SK-N-SH (cell line): ENCODE measurements at regions not wholly inside any gene's neighbourhood (a gene's known extent, or its start where the extent isn't known, plus 50 kb on each side); places are given as distances from the start of the nearest gene placed in this dataset.

Source experiments
- CTCF ChIA-PET: fragments of 300-600, 350-600 bp; formaldehyde crosslinking; extraction: SDS; loops from one replicate; lab custom pipeline; 2021; lab: Yijun Ruan, JAX
- POLR2A ChIA-PET: fragments of 350-600 bp; sonication (Branson Sonifier 250); formaldehyde crosslinking; extraction: SDS; loops from one replicate; lab custom pipeline; 2020; ENCODE audit warnings: antibody characterized with exemption, inconsistent platforms; lab: Yijun Ruan, JAX
- DNase-seq: peaks from one replicate; pipeline ENCODE4 v3.0.0; 2012
- H2AFZ ChIP-seq: fragments of 200-600 bp; sonication (generic); 2 replicates; pipeline ENCODE4 v1.8.1; 2016; ENCODE audit warnings: antibody characterized with exemption, mild to moderate bottlenecking, low read depth
- H3F3A ChIP-seq: fragments of 200-600 bp; sonication (generic); replicated peaks from 2 replicates; pipeline ENCODE3; 2016; ENCODE audit warnings: antibody characterized with exemption, mild to moderate bottlenecking; ENCODE audit not compliant: insufficient read depth
- H3K27ac ChIP-seq, 2 experiments: fragments of 200-500 bp in 1 of 2; fragments of 200-600 bp in 1 of 2; sonication (Bioruptor generic) in 1 of 2; sonication (generic), shearing (Covaris generic) in 1 of 2; 2 replicates each; pipeline versions ENCODE4 v1.5.1 to v1.6.1; 2014 to 2016; ENCODE audit warnings: low read depth in 2 of 2, inconsistent platforms in 1 of 2, low read length in 1 of 2, mild to moderate bottlenecking in 1 of 2, mixed read lengths in 1 of 2
- H3K27me3 ChIP-seq: fragments of 200-600 bp; sonication (generic), shearing (Covaris generic); 2 replicates; pipeline ENCODE4 v1.6.1; 2016; ENCODE audit warnings: mixed run types; ENCODE audit not compliant: insufficient read depth
- H3K36me3 ChIP-seq, 2 experiments: fragments of 200-500 bp in 1 of 2; fragments of 200-600 bp in 1 of 2; sonication (Bioruptor generic) in 1 of 2; sonication (generic) in 1 of 2; replicated peaks in 1 of 2; 2 replicates each; pipeline versions ENCODE3 to v1.5.1; 2014 to 2016; ENCODE audit warnings: low read length in 1 of 2, mild to moderate bottlenecking in 1 of 2; ENCODE audit not compliant: insufficient read depth in 2 of 2, control insufficient read depth in 1 of 2
- H3K4me1 ChIP-seq, 2 experiments: fragments of 200-500 bp in 1 of 2; fragments of 200-600 bp in 1 of 2; sonication (Bioruptor generic) in 1 of 2; sonication (generic), shearing (Covaris generic) in 1 of 2; 2 replicates each; pipeline versions ENCODE4 v1.5.1 to v1.6.1; 2014 to 2016; ENCODE audit warnings: low read depth in 1 of 2, low read length in 1 of 2, mixed run types in 1 of 2; ENCODE audit not compliant: insufficient read depth in 2 of 2, control insufficient read depth in 1 of 2
- H3K4me2 ChIP-seq: fragments of 200-600 bp; sonication (generic), shearing (Covaris generic); 2 replicates; pipeline ENCODE4 v1.6.1; 2017; ENCODE audit warnings: mixed run types
- H3K4me3 ChIP-seq, 2 experiments: fragments of 200-500 bp in 1 of 2; fragments of 200-600 bp in 1 of 2; sonication (Bioruptor generic) in 1 of 2; sonication (generic), shearing (Covaris generic) in 1 of 2; 2 replicates each; pipeline versions ENCODE4 v1.5.1 to v1.8.1; 2014 to 2016; ENCODE audit warnings: low read depth in 2 of 2, inconsistent platforms in 1 of 2, low read length in 1 of 2, mild to moderate bottlenecking in 1 of 2, mixed read lengths in 1 of 2, moderate library complexity in 1 of 2
- H3K79me2 ChIP-seq: fragments of 200-600 bp; sonication (generic); 2 replicates; pipeline ENCODE4 v1.8.1; 2017; ENCODE audit warnings: mild to moderate bottlenecking; ENCODE audit not compliant: insufficient read depth
- H3K9ac ChIP-seq: fragments of 200-600 bp; sonication (generic); 2 replicates; pipeline ENCODE4 v1.6.1; 2017; ENCODE audit warnings: mixed run types
- H3K9me2 ChIP-seq: fragments of 200-600 bp; sonication (generic); 2 replicates; pipeline ENCODE4 v1.6.1; 2017; ENCODE audit warnings: mixed run types
- H3K9me3 ChIP-seq: fragments of 200-600 bp; sonication (generic); 2 replicates; pipeline ENCODE4 v1.6.1; 2017; ENCODE audit warnings: mixed run types, mild to moderate bottlenecking, moderate library complexity
- H4K20me1 ChIP-seq: fragments of 200-600 bp; sonication (generic); 2 replicates; pipeline ENCODE4 v1.6.1; 2017; ENCODE audit warnings: mild to moderate bottlenecking, mixed run types; ENCODE audit not compliant: insufficient read depth
- CHD2 ChIP-seq: fragments of 150-350 bp; IDR thresholded peaks from 2 replicates; pipeline ENCODE4 v1.6.1; 2018; ENCODE audit warnings: low read length; ENCODE audit not compliant: partially characterized antibody
- CTCF ChIP-seq: fragments of 200-600 bp; sonication (generic); IDR thresholded peaks from 2 replicates; pipeline ENCODE4 v1.6.1; 2017; ENCODE audit warnings: antibody characterized with exemption, mild to moderate bottlenecking, moderate library complexity
- ELF1 ChIP-seq: IDR thresholded peaks from 2 replicates; pipeline ENCODE4 v1.4.0; 2012
- FOSL2 ChIP-seq: IDR thresholded peaks from 2 replicates; pipeline ENCODE4 v1.4.0; 2012; ENCODE audit warnings: low read depth, mild to moderate bottlenecking, moderate library complexity, borderline replicate concordance
- FOXJ3 ChIP-seq: sonication (generic); formaldehyde crosslinking; IDR thresholded peaks from 2 replicates; pipeline ENCODE4 v1.5.1; 2020; ENCODE audit warnings: mild to moderate bottlenecking, missing genetic modification reagents
- FOXM1 ChIP-seq: IDR thresholded peaks from 2 replicates; pipeline ENCODE4 v1.4.0; 2012; ENCODE audit warnings: low read depth, mild to moderate bottlenecking
- GABPA ChIP-seq: IDR thresholded peaks from 2 replicates; pipeline ENCODE4 v1.4.0; 2012; ENCODE audit warnings: low read depth, mild to moderate bottlenecking
- IRF3 ChIP-seq: fragments of 150-350 bp; IDR thresholded peaks from 2 replicates; pipeline ENCODE4 v1.6.1; 2016; ENCODE audit warnings: mild to moderate bottlenecking, low read depth, low read length
- JUND ChIP-seq: IDR thresholded peaks from 2 replicates; pipeline ENCODE4 v1.4.0; 2012
- MAX ChIP-seq: IDR thresholded peaks from 2 replicates; pipeline ENCODE4 v1.4.0; 2012; ENCODE audit warnings: low read depth
- MEF2A ChIP-seq: IDR thresholded peaks from 2 replicates; pipeline ENCODE4 v1.4.0; 2012; ENCODE audit warnings: low read depth, borderline replicate concordance
- PBX3 ChIP-seq: IDR thresholded peaks from 2 replicates; pipeline ENCODE4; 2012
- POLR2AphosphoS5 ChIP-seq: IDR thresholded peaks from 2 replicates; pipeline ENCODE4 v1.6.1; 2012; ENCODE audit warnings: low read depth, low read length
- RAD21 ChIP-seq: IDR thresholded peaks from 2 replicates; pipeline ENCODE4 v1.6.1; 2012; ENCODE audit warnings: mild to moderate bottlenecking, low read length
- RCOR1 ChIP-seq: fragments of 150-350 bp; IDR thresholded peaks from 2 replicates; pipeline ENCODE4 v1.6.1; 2017; ENCODE audit warnings: antibody characterized with exemption, low read length
- RFX5 ChIP-seq: IDR thresholded peaks from 2 replicates; pipeline ENCODE4 v1.6.1; 2012; ENCODE audit warnings: mild to moderate bottlenecking, improper control_type of control experiment, low read length
- RXRA ChIP-seq: IDR thresholded peaks from 2 replicates; pipeline ENCODE4 v1.4.0; 2012; ENCODE audit warnings: low read depth, mild to moderate bottlenecking, borderline replicate concordance
- SIN3A ChIP-seq: IDR thresholded peaks from 2 replicates; pipeline ENCODE4 v1.6.1; 2012; ENCODE audit warnings: low read depth, mild to moderate bottlenecking, low read length, moderate library complexity, borderline replicate concordance
- TAF1 ChIP-seq: IDR thresholded peaks from 2 replicates; pipeline ENCODE4 v1.6.1; 2012; ENCODE audit warnings: low read depth, mild to moderate bottlenecking, low read length, moderate library complexity, borderline replicate concordance
- USF1 ChIP-seq: IDR thresholded peaks from 2 replicates; pipeline ENCODE4 v1.4.0; 2012; ENCODE audit warnings: low read depth, borderline replicate concordance
- USF2 ChIP-seq: fragments of 150-350 bp; IDR thresholded peaks from 2 replicates; pipeline ENCODE4 v1.6.1; 2017; ENCODE audit warnings: antibody characterized with exemption, low read length, low read depth, borderline replicate concordance
- YY1 ChIP-seq: IDR thresholded peaks from 2 replicates; pipeline ENCODE4 v1.4.0; 2012; ENCODE audit warnings: low read depth, mild to moderate bottlenecking
- WGBS: methylation state at CpG from one replicate; pipeline ENCODE4 v1.1.6; 2017; ENCODE audit warnings: low lambda C conversion rate; 5-methylcytosine and 5-hydroxymethylcytosine counted together

GRCh38 chr12:125676366-125676765 is 611.1 kb downstream of the AACS start:
- Histone ChIP-seq H3F3A (no peaks in the 10 kb centered on the region), H2AFZ (no peak overlapping the region), H3K9me3 (no peaks in the 10 kb centered on the region), H3K9ac (no peak overlapping the region), H3K27ac (no peak overlapping the region), H3K27me3 (no peaks in the 10 kb centered on the region), H3K79me2 (no peaks in the 10 kb centered on the region)
- DNase-seq = no peak
- 0% methylated on average over 1 of the region's 1 CpG for WGBS
- no peak for TF ChIP-seq POLR2AphosphoS5
- no peak for TF ChIP-seq RFX5
- TF ChIP-seq RXRA = no peak
- TF ChIP-seq MEF2A = no peak
- no peak for TF ChIP-seq PBX3
- TF ChIP-seq JUND = no peak
- TF ChIP-seq SIN3A = no peak
- TF ChIP-seq IRF3 = no peak
- no peak for TF ChIP-seq RCOR1
- no peak for TF ChIP-seq RAD21
- no peak for TF ChIP-seq FOSL2
- TF ChIP-seq CHD2 = no peak
- TF ChIP-seq USF2 = no peak
- TF ChIP-seq YY1 = no peak
- no peak for TF ChIP-seq MAX
- TF ChIP-seq, all 33 proteins: peak for 0
- H3K9me2 ChIP-seq = no peaks in the 10 kb centered on the region
- H4K20me1 ChIP-seq = no peaks in the 10 kb centered on the region
- H3K36me3 ChIP-seq = no peaks in the 10 kb centered on the region
- ChIA-PET POLR2A (no interaction called here), CTCF (interaction anchor here (0.9 kb wide), 2 partner anchors 96 to 493 kb away, joined by 3 read pairs; no protein-coding TSS in a partner anchor)
- H3K4me1 ChIP-seq = no peaks in the 10 kb centered on the region
- H3K4me2 ChIP-seq = no peak overlapping the region
- H3K4me3 ChIP-seq = no peak overlapping the region

- Histone ChIP-seq H3K9me3 (no peaks in the 10 kb centered on the region), H3K9me2 (no peaks in the 10 kb centered on the region), H3K27me3 (no peaks in the 10 kb centered on the region), H3K36me3 (no peaks in the 10 kb centered on the region), H3K4me2 (no peak overlapping the region), H2AFZ (no peak overlapping the region), H3K79me2 (no peaks in the 10 kb centered on the region), H3K4me1 (no peaks in the 10 kb centered on the region)
- POLR2A ChIA-PET = no interaction called here
- DNase-seq = no peak
- WGBS = 28% methylated on average over 4 of the region's 4 CpGs
- no peak for TF ChIP-seq POLR2AphosphoS5
- TF ChIP-seq USF2 = no peak
- TF ChIP-seq FOXJ3 (CRISPR knock-in tag) = no peak
- TF ChIP-seq USF1 = no peak
- no peak for TF ChIP-seq ELF1
- TF ChIP-seq FOXM1 = no peak
- no peak for TF ChIP-seq SIN3A
- TF ChIP-seq RCOR1 = no peak
- TF ChIP-seq CTCF = no peak
- TF ChIP-seq CHD2 = no peak
- no peak for TF ChIP-seq TAF1
- no peak for TF ChIP-seq GABPA
- no peak for TF ChIP-seq FOSL2
- TF ChIP-seq, all 33 proteins: peak for 0
- no peaks in the 10 kb centered on the region for H4K20me1 ChIP-seq
- H3K27ac ChIP-seq = no peak overlapping the region
- H3F3A ChIP-seq = no peaks in the 10 kb centered on the region
- H3K4me3 ChIP-seq = no peak overlapping the region
- CTCF ChIA-PET = no interaction called here
- no peak overlapping the region for H3K9ac ChIP-seq
Measured at GRCh38 chr12:125677829-125678228, 612.6 kb downstream of the AACS start.
